H1 (cell line): ENCODE measurements at regions not wholly inside any gene's neighbourhood (a gene's known extent, or its start where the extent isn't known, plus 50 kb on each side); places are given as distances from the start of the nearest gene placed in this dataset.
"Not testable (repeated sequence)": the region's sequence is repeated elsewhere in the genome, so short reads cannot be mapped to it uniquely, and the experiment has no call there.

ENCODE experiments used
- CTCF ChIA-PET: fragments of 300-600 bp; sonication (Branson Sonifier 250); formaldehyde crosslinking; loops from one replicate; lab custom pipeline; 2021; ENCODE audit not compliant: partially characterized antibody; lab: Charles Lee
- POLR2A ChIA-PET: fragments of 300-600 bp; sonication (Branson Sonifier 250); formaldehyde crosslinking; loops from one replicate; lab custom pipeline; 2021; ENCODE audit warnings: inconsistent platforms; ENCODE audit not compliant: partially characterized antibody; lab: Charles Lee
- DNase-seq, 2 experiments: peaks; one replicate each; pipeline versions ENCODE4 v3.0.0 to v3.0.0-alpha.2; 2010 to 2022; ENCODE audit warnings: low spot score in 2 of 2, low read depth in 1 of 2, mixed read lengths in 1 of 2
- FAIRE-seq: peaks from 2 replicates; lab custom pipeline; 2011; peaks lifted over from hg19 to GRCh38; lab: Jason Lieb, UNC
- H2AFZ ChIP-seq: 2 replicates; pipeline ENCODE4 v1.8.1; 2012; ENCODE audit warnings: low read length, inconsistent platforms
- H2AK5ac ChIP-seq: 2 replicates; pipeline ENCODE4 v1.6.1; 2013; ENCODE audit warnings: low read depth, low read length
- H2BK120ac ChIP-seq: replicated peaks from 2 replicates; pipeline ENCODE3; 2013; ENCODE audit warnings: low read depth, low read length, inconsistent platforms
- H2BK12ac ChIP-seq: 2 replicates; pipeline ENCODE4 v1.6.1; 2013; ENCODE audit warnings: low read depth, low read length
- H2BK15ac ChIP-seq: 2 replicates; pipeline ENCODE4 v1.6.1; 2013; ENCODE audit warnings: low read length
- H2BK20ac ChIP-seq: 2 replicates; pipeline ENCODE4 v1.6.1; 2013; ENCODE audit warnings: low read length
- H2BK5ac ChIP-seq: 2 replicates; pipeline ENCODE4 v1.6.1; 2013; ENCODE audit warnings: low read depth, low read length
- H3K14ac ChIP-seq: 2 replicates; pipeline ENCODE4 v1.6.1; 2013; ENCODE audit warnings: inconsistent platforms; ENCODE audit not compliant: insufficient read length
- H3K18ac ChIP-seq: 2 replicates; pipeline ENCODE4 v1.6.1; 2013; ENCODE audit warnings: low read length; ENCODE audit errors: extremely low read depth
- H3K23ac ChIP-seq: 2 replicates; pipeline ENCODE4 v1.6.1; 2013; ENCODE audit warnings: inconsistent platforms; ENCODE audit not compliant: insufficient read length
- H3K23me2 ChIP-seq: 2 replicates; pipeline ENCODE4 v1.6.1; 2013; ENCODE audit warnings: low read depth, low read length
- H3K27ac ChIP-seq: 2 replicates; pipeline ENCODE4 v1.6.1; 2011; ENCODE audit warnings: low read depth, low read length, inconsistent platforms
- H3K27me3 ChIP-seq, 4 experiments: replicated peaks in 1 of 4; 1 replicate in 1 of 4; 2 replicates in 3 of 4; pipeline versions ENCODE4 v1.6.1 to v1.8.1; 2011 to 2013; ENCODE audit warnings: low read length in 3 of 4, mild to moderate bottlenecking in 3 of 4, inconsistent platforms in 2 of 4, mixed read lengths in 2 of 4, moderate library complexity in 1 of 4; ENCODE audit not compliant: control insufficient read depth in 3 of 4, insufficient read depth in 3 of 4; ENCODE audit errors: extremely low read depth in 1 of 4
- H3K36me3 ChIP-seq, 4 experiments: 2 replicates each; pipeline versions ENCODE4 v1.6.1 to v1.8.1; 2011 to 2013; ENCODE audit warnings: mild to moderate bottlenecking in 4 of 4, low read length in 3 of 4, moderate library complexity in 2 of 4, control low read depth in 1 of 4, inconsistent platforms in 1 of 4; ENCODE audit not compliant: insufficient read depth in 4 of 4, control insufficient read depth in 2 of 4
- H3K4ac ChIP-seq: replicated peaks from 2 replicates; pipeline ENCODE3; 2013; ENCODE audit warnings: low read length, low read depth, mixed read lengths, inconsistent platforms; ENCODE audit not compliant: insufficient read length
- H3K4me1 ChIP-seq, 4 experiments: replicated peaks in 1 of 4; 1 replicate in 1 of 4; 2 replicates in 3 of 4; pipeline versions ENCODE4 v1.6.1 to v1.8.1; 2011 to 2013; ENCODE audit warnings: low read length in 3 of 4, inconsistent platforms in 2 of 4, mixed read lengths in 1 of 4; ENCODE audit not compliant: insufficient read depth in 4 of 4, control insufficient read depth in 3 of 4
- H3K4me2 ChIP-seq, 2 experiments: 2 replicates each; pipeline versions ENCODE4 v1.6.1 to v1.8.1; 2011 to 2013; ENCODE audit warnings: low read depth in 2 of 2, low read length in 2 of 2, control low read depth in 1 of 2, inconsistent platforms in 1 of 2, mild to moderate bottlenecking in 1 of 2; ENCODE audit not compliant: insufficient read depth in 1 of 2
- H3K4me3 ChIP-seq, 4 experiments: fragments of 200-600, 300-600 bp in 1 of 4; sonication (generic), shearing (Covaris generic), sonication (Bioruptor Twin) in 1 of 4; 2 replicates each; pipeline versions ENCODE4 v1.5.1 to v1.8.1; 2011 to 2016; ENCODE audit warnings: low read length in 4 of 4, low read depth in 3 of 4, control low read depth in 2 of 4, inconsistent platforms in 2 of 4, mild to moderate bottlenecking in 2 of 4, mixed read lengths in 1 of 4, moderate library complexity in 1 of 4; ENCODE audit not compliant: insufficient read depth in 2 of 4; ENCODE audit errors: extremely low read depth in 1 of 4
- H3K56ac ChIP-seq: replicated peaks from 2 replicates; pipeline ENCODE3; 2013; ENCODE audit warnings: low read depth, mild to moderate bottlenecking, mixed read lengths, low read length, inconsistent platforms; ENCODE audit not compliant: insufficient read length
- H3K79me1 ChIP-seq: 2 replicates; pipeline ENCODE4 v1.6.1; 2013; ENCODE audit warnings: low read depth, low read length, control low read depth
- H3K79me2 ChIP-seq, 2 experiments: 2 replicates each; pipeline versions ENCODE4 v1.6.1 to v1.8.1; 2012 to 2013; ENCODE audit warnings: low read length in 2 of 2, mild to moderate bottlenecking in 2 of 2, inconsistent platforms in 1 of 2; ENCODE audit not compliant: insufficient read depth in 2 of 2, control insufficient read depth in 1 of 2
- H3K9ac ChIP-seq, 4 experiments: replicated peaks in 1 of 4; 1 replicate in 1 of 4; 2 replicates in 3 of 4; pipeline versions ENCODE4 v1.6.1 to v1.8.1; 2011 to 2013; ENCODE audit warnings: low read depth in 3 of 4, low read length in 3 of 4, control low read depth in 2 of 4, mild to moderate bottlenecking in 2 of 4, moderate library complexity in 2 of 4, inconsistent platforms in 1 of 4; ENCODE audit errors: extremely low read depth in 1 of 4
- H3K9me3 ChIP-seq, 2 experiments: 2 replicates each; pipeline versions ENCODE4 v1.6.1 to v1.8.1; 2012 to 2013; ENCODE audit warnings: mild to moderate bottlenecking in 2 of 2, moderate library complexity in 2 of 2, control low read depth in 1 of 2, inconsistent platforms in 1 of 2, low read depth in 1 of 2, low read length in 1 of 2, mixed read lengths in 1 of 2; ENCODE audit not compliant: insufficient read depth in 2 of 2
- H4K20me1 ChIP-seq, 2 experiments: replicated peaks in 1 of 2; 2 replicates each; pipeline versions ENCODE3 to v1.8.1; 2011 to 2013; ENCODE audit warnings: inconsistent platforms in 2 of 2, low read length in 2 of 2, mild to moderate bottlenecking in 1 of 2; ENCODE audit not compliant: insufficient read depth in 2 of 2, control insufficient read depth in 1 of 2
- H4K5ac ChIP-seq: 2 replicates; pipeline ENCODE4 v1.6.1; 2013; ENCODE audit warnings: low read length, low read depth, mixed read lengths, inconsistent platforms; ENCODE audit not compliant: insufficient read length
- H4K8ac ChIP-seq: 2 replicates; pipeline ENCODE4 v1.8.0; 2013; ENCODE audit warnings: mild to moderate bottlenecking, moderate library complexity, low read length, inconsistent platforms; ENCODE audit not compliant: insufficient read depth; ENCODE audit errors: extremely low read depth
- H4K91ac ChIP-seq: replicated peaks from 2 replicates; pipeline ENCODE3; 2013; ENCODE audit warnings: low read length, mixed read lengths, inconsistent platforms; ENCODE audit not compliant: insufficient read length
- WGBS, 2 experiments: shearing (Covaris generic) in 1 of 2; methylation state at CpG; one replicate each; pipeline versions ENCODE4 v1.1.6 to v1.1.7; 2013 to 2015; ENCODE audit warnings: low lambda C conversion rate in 2 of 2, mixed read lengths in 2 of 2, inconsistent platforms in 1 of 2, low coverage in 1 of 2, missing lambda C conversion rate in 1 of 2; ENCODE audit not compliant: insufficient replicate concordance in 2 of 2, insufficient coverage in 1 of 2, insufficient read length in 1 of 2; ENCODE audit errors: extremely low coverage in 1 of 2, missing lambda C conversion rate in 1 of 2; 5-methylcytosine and 5-hydroxymethylcytosine counted together

DNA sequence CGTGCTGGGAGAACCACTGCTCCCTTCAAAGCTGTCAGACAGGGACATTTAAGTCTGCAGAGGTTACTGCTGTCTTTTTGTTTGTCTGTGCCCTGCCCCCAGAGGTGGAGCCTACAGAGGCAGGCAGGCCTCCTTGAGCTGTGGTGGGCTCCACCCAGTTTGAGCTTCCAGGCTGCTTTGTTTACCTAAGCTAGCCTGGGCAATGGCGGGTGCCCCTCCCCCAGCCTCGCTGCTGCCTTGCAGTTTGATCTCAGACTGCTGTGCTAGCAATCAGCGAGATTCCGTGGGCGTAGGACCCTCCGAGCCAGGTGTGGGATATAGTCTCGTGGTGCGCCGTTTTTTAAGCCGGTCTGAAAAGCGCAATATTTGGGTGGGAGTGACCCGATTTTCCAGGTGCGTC, 572.6 kb downstream of the RFPL4B start:
- FAIRE-seq, H3K4me3 ChIP-seq, H3K18ac ChIP-seq, H4K5ac ChIP-seq, H3K56ac ChIP-seq, H2BK12ac ChIP-seq, H2BK20ac ChIP-seq, CTCF ChIA-PET, H4K91ac ChIP-seq, H2AFZ ChIP-seq, H3K23me2 ChIP-seq, H3K79me2 ChIP-seq, H3K4ac ChIP-seq, H3K9me3 ChIP-seq, H3K4me1 ChIP-seq, H2BK15ac ChIP-seq, H2BK120ac ChIP-seq, H4K8ac ChIP-seq, H3K9ac ChIP-seq, H3K79me1 ChIP-seq, H3K36me3 ChIP-seq, H3K14ac ChIP-seq, H3K27me3 ChIP-seq, H3K23ac ChIP-seq, H3K27ac ChIP-seq, H2AK5ac ChIP-seq, H4K20me1 ChIP-seq, POLR2A ChIA-PET, H2BK5ac ChIP-seq: not testable (repeated sequence)
- DNase-seq, result peak in 1 of 2 experiments; percentile 47
- WGBS, 2 experiments, result 71% methylated on average over 2 of the region's 14 CpGs; no CpG with 5 or more reads in 1 of the 2 experiments
- 0 out of 4 replicates have a peak overlapping the region, but pooled peaks of 1 of the 2 experiments have one; percentile 39 for H3K4me2 ChIP-seq
